HG02798 (cell line): ENCODE measurements at regions not wholly inside any gene's neighbourhood (a gene's known extent, or its start where the extent isn't known, plus 50 kb on each side); places are given as distances from the start of the nearest gene placed in this dataset.
"Not testable (repeated sequence)": the region's sequence is repeated elsewhere in the genome, so short reads cannot be mapped to it uniquely, and the experiment has no call there.

Experiments
- ATAC-seq: cut with Tn5 transposase; IDR thresholded peaks from one replicate; pipeline ENCODE4 v1.9.1; 2021; ENCODE audit warnings: mild to moderate bottlenecking; ENCODE audit not compliant: unreplicated experiment, poor library complexity

DNA sequence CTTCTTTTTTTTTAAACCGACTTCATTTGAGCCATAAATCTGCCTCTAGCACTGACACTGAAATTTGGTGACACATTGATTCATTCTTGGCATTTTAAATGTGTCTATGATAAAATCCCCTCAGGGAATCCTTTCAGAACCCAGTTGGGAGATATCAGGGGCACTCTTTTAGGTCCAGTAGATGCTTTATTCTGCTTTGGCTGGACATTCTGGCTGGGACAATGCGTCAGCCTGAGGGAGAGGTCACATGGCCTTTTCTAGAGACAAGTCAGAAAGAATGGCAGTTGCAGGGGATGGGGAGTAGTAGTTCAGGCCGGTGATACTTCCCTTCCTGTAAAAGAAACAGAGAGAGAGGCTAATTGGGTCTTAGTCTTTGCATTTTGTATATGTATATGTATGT, 63.1 kb downstream of the TRIM43 start:
- ATAC-seq: not testable (repeated sequence)

- ATAC-seq: not testable (repeated sequence)
These were observed 64.8 kb downstream of the TRIM43 start for GRCh38 chr2:95656553-95656952.

DNA sequence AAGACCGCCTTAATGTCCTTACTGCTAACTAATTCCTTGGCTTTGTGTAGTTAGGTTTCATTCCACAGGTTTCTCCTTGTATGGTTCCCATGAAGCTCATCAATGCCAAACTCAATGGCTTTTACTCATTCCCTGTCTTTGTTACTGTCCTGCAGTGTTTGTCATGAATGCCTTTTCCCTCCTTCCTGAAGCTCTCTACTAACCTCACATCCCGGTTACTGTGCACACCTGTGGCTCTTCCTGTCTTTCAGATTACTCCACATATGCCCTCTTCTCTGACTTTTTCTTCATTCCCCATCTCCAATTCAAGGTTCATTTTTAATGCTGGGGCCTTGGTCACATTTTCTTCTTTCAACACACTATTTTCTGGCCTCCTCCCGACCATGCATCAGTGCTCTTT, 66.1 kb downstream of the TRIM43 start:
- not testable (repeated sequence) for ATAC-seq

DNA sequence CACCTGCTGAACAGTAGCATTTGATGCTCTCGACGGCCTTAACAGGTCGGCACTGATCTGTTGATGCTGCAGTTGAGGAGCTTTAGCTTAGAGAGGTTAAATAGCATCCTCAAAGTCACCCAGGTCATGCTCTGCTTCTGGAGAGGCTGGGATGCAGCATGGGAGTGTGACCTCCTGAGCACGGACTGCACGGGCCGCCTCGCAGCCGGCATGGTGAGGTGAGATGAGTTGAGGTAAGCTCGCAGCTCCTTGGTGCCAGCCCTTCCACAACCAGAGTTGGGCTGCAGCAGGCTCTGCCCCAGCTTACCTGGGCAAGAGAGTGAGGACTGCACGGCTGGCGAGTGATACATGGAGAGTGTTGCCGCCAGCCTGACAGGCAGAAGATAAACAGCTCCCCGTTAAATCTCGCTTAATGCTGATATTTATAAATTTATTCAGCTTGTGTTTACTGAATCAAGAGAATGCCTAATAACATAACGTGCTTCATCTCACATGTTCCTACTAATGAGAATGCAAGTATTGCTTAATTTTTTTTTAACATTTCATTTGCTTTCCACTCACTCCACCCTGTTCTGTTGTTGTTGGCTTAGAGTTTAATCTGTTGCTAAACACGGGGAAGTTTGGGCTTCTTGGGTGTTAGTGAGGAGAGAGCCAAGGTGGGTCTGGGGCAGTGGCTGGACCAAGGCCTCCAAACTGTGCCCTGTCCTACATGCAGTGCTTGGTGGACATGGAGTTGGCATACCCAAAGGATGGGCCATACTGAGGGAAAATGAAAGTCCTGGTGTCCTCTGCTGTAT, 69.2 kb downstream of the TRIM43 start:
- ATAC-seq: not testable (repeated sequence)

DNA sequence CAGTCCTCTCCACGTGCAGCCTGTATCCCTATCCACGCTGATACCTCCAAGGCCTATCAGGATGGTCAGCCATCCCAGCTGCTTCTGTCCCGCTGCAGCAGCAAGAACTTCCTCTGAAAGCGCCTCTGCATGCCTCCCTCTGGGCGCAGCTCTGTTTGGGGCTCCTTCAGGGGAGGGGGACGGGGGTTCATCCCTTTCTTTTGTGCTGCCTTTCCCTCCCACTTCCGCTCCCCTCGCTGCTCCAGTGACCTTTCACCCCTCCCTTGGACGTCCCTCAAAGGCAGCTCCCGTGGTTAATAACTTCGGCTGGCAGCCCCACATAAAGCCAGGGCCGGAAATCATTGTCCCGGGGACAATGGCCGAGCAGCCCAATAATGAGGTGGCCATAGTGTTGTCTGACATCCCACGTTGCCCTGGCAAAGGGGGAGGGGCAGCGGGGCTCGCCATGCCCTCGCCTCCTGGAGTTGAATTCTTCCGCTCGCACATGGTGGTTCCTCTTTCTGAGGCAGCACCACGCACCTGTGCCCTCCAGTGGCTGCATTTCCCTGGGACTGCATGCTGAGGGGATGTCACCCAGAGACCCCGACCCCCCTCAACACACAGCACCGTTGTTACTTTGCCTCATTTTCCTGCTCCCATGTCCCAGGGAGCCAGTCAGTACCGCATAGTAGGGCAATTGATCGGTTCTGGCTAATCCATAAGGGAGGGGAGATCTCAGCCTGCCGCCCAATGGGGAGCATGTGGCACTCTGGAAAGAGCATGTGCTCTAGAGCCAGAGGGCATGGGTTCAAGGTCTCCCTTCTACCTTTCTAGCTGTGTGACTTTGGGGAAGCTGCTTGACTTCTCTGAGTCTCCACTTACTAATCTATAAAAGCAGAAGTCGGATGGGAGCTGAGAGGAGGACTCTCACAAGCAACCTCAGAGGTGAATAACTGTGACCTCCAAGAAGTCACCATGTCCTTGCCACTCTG, 72.0 kb downstream of the TRIM43 start:
- not testable (repeated sequence) for ATAC-seq

DNA sequence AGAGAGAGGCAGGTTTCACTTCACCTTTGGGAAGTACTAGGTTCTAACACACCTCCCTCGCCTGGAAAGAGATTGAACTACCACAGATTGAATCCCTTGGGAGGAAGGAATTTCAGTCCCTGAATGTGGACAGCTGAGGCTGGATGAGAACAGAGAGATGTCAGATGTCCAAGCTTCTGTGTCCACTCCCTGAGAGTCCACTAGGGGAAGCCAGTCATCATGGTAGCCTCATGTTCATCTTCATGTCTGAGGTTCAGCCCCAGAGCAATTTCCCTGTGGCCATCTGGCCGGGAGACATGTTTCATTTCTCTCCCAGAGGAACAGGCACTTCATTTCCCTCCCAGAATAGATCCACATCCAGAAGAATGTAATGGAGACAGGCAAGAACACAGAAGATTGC, 74.8 kb downstream of the TRIM43 start:
- not testable (repeated sequence) for ATAC-seq

DNA sequence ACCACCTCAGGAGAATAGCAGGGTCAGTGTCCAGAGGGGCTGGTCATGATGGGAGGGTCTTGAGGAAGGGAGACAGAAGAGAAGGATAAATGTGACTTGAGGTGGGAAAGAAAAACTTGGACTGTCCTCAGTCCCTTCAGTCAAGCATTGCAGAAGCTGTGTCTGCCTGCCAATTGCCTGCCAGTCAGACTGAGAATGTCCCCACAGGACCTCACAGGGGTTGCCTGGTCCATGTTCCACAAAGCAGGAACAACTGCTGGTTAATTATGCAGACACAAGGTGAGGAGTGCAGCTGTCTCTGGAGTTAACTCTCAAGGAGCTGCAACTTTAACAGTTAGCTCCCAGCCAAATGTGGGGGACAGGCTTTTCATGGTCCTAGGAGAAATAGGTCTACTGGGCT, 75.7 kb downstream of the TRIM43 start:
- ATAC-seq: no peak

DNA sequence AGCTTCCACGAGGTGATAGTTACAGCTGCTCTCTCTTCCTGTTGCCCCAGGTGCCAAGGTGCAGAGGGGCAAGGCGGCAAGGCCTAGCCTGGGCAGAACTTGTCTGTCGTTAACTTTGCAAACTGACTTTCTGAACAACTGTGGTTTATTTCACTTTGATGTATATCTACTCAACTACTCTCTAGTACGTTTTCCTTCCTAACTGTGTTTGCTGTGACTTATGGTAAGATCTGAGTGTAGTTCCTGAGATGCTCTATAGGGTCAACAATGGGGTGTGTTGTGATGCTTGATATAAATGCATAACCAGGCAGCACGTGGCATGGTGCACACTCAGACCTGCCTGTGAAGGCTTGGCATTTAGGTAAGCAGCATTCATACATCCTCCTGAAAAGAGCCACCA, 77.1 kb downstream of the TRIM43 start:
- ATAC-seq: not testable (repeated sequence)

DNA sequence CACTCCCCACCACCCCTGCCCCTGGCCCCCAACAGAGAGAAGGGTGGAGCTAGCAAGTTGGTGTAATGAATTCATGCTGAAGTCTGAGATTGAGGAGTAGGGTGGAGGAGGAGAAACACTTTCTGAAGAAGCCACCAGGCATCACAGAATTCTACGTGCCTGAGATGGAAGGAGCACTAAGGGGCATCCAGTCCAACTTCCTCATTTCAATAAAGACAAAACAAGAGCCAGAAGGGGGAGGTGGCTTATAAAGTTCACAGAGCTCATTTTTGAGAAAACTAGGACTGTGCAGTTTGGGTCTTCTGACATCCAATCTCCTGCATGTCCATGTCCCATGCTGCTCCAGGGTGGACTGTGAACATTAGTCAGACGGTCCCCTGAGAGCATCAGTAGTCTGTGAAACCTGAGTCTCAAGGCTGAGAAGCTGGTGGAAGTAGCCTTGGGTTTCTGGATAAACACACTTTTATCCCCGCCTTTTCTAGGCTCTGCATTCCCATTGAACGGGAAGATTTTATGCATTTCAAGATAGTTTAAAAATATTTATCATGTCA, 77.7 kb downstream of the TRIM43 start:
- ATAC-seq: no peak

GRCh38 chr2:95670167-95670566, 78.4 kb downstream of the TRIM43 start:
- ATAC-seq: no peak

DNA sequence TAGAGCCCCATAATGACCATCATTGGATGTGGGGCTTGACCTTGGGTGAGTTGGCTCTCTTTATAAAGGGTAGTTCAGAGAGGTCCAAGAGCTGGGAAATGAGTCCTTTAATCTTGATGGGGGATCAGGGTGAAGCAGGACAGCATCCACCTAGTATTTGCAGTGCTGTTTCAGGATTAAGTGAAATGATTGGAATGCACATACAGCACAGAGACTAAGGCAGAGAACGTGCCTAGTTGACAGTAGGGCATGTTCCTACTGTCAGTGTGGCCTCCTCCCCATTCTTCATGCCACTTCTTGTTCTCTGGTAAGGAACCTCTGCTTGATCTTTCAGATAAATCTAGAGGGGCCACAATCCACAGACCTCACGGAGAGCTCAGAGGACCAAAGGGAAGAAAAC, 78.9 kb downstream of the TRIM43 start:
- no peak for ATAC-seq

DNA sequence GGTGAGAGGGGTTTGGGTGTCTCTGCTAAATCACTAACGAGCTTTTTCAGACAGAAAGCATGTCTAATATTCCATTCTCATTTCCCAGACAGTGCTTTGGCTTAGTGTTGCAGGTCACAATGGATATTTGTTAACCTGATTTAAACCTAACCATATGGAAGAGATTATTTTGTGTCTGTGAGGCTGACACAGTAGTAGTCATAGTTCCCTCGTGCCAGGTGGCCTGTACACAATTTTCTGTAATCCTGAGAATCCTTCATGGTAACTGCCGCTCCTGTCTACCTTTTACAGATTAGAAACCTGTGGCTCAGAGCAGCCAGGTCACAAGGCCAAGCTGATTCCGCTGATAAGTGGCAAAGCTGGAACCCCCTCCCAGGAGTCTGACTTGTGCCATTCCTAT, 79.4 kb downstream of the TRIM43 start:
- ATAC-seq: not testable (repeated sequence)

GRCh38 chr2:95671992-95672391, 80.2 kb downstream of the TRIM43 start:
- ATAC-seq: not testable (repeated sequence)

DNA sequence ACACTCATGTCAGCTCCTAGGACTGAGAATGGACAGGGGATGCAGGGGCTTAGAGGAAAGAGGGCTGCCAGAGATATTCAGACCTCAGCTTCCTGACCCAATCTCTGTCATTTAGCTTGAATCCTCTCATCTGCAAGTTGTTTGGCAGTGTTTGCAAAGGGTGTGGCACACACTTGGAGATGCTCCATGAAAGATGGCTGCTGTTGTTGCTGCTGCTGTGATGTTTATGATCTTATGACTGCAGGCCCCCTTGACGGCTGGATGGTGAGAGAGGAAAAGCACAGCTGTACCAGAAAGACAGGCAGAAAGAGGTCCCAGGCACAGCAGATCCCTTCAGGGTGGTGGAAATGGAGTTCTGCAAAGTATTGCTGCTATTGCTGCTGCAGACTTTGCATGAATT, 80.7 kb downstream of the TRIM43 start:
- not testable (repeated sequence) for ATAC-seq

- no peak for ATAC-seq
These were observed 82.4 kb downstream of the TRIM43 start for GRCh38 chr2:95674186-95674585.

DNA sequence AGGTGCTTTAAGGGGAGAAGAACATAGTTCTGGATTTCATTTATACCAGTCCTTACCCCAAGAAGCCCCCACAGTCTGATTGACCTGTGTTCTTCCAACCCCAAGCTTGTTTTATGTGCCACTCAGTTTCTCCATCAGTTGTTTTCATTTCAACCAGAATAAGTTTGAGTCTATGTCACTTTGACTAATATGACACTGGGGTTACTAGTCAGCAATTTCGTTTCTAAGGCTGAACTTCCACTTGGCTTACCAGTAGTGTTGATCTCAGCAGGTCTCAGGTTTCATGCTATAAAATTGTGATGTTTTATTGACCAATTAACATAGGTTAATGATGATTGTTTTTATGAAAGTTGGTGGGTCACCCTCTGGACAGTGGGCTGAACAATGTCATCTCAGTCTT, 84.8 kb downstream of the TRIM43 start:
- not testable (repeated sequence) for ATAC-seq

- ATAC-seq: no peak
These were observed 85.5 kb downstream of the TRIM43 start for GRCh38 chr2:95677346-95677745.

- not testable (repeated sequence) for ATAC-seq
These were observed 86.0 kb downstream of the TRIM43 start for GRCh38 chr2:95677833-95678232.

DNA sequence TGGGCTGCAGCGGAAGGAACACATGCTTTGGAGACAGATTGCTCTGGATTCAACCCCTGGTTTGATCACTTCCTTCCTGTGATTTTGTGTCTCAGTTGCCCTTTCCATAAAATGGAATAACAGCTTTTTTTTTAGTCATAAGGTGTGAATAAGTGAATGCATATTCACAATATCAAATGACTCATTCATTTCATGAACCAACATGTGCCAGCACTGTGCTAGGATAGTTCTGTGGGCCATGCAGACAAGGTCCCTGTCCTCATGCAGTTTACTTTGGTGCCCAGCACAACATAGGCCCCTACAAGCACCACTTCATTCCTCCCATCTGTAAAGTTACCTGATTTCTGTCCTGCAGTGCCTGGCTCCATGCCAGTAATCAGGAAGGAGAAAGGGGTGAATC, 89.4 kb downstream of the TRIM43 start:
- not testable (repeated sequence) for ATAC-seq

GRCh38 chr2:95681589-95682081, 89.8 kb downstream of the TRIM43 start:
- not testable (repeated sequence) for ATAC-seq
